Heart left ventricle (tissue), 16 donors: ENCODE measurements at regions not wholly inside any gene's neighbourhood (a gene's known extent, or its start where the extent isn't known, plus 50 kb on each side); places are given as distances from the start of the nearest gene placed in this dataset.
"Not testable (repeated sequence)": the region's sequence is repeated elsewhere in the genome, so short reads cannot be mapped to it uniquely, and the experiment has no call there.

Source experiments
- ATAC-seq, 4 donors: fragments of 200-7000 bp; cut with Tn5 transposase; one replicate each; pipeline ENCODE4 v1.9.1; 2020 to 2022; ENCODE audit warnings: moderate library complexity in 4 of 4, mild to moderate bottlenecking in 3 of 4, moderate number of reproducible peaks in 1 of 4
- DNase-seq, 5 donors: peaks; one replicate each; pipeline ENCODE4 v3.0.0-alpha.2; 2020
- H3K27ac ChIP-seq, 12 donors: fragments of 200-600 bp; sonication (generic) in 4 of 12; one replicate each; pipeline versions ENCODE4 v1.5.0 to v1.8.0; 2016 to 2022; ENCODE audit warnings: mild to moderate bottlenecking in 2 of 12
- H3K27me3 ChIP-seq, 9 donors: fragments of 200-600 bp; sonication (generic) in 2 of 9; one replicate each; pipeline versions ENCODE4 v1.5.1 to v1.8.0; 2016 to 2022; ENCODE audit warnings: mild to moderate bottlenecking in 3 of 9
- H3K36me3 ChIP-seq, 9 donors: fragments of 200-600 bp; sonication (generic) in 2 of 9; one replicate each; pipeline versions ENCODE4 v1.5.0 to v1.8.0; 2018 to 2022; ENCODE audit warnings: mild to moderate bottlenecking in 2 of 9
- H3K4me1 ChIP-seq, 12 donors: fragments of 200-600 bp; sonication (generic) in 4 of 12; one replicate each; pipeline versions ENCODE4 v1.5.0 to v1.8.0; 2016 to 2022; ENCODE audit warnings: mild to moderate bottlenecking in 3 of 12
- H3K4me3 ChIP-seq, 12 donors: fragments of 200-600 bp; sonication (generic) in 4 of 12; one replicate each; pipeline versions ENCODE4 v1.5.0 to v1.8.0; 2017 to 2022; ENCODE audit warnings: mild to moderate bottlenecking in 9 of 12, moderate library complexity in 4 of 12
- H3K9me3 ChIP-seq, 12 donors: fragments of 200-600 bp; sonication (generic) in 4 of 12; one replicate each; pipeline versions ENCODE4 v1.5.0 to v1.8.0; 2016 to 2022; ENCODE audit warnings: mild to moderate bottlenecking in 1 of 12
- POLR2A ChIP-seq, 2 donors: fragments of 450-650 bp; IDR thresholded peaks; one replicate each; pipeline ENCODE4 v1.6.1; 2017; ENCODE audit warnings: antibody characterized with exemption in 2 of 2, mild to moderate bottlenecking in 2 of 2, moderate library complexity in 2 of 2
- WGBS, 4 donors: extraction: QIAGEN DNeasy Blood & Tissue Kit in 2 of 4; methylation state at CpG; one replicate each; pipeline versions ENCODE4 v1.1.5 to v1.1.7; 2013 to 2018; 5-methylcytosine and 5-hydroxymethylcytosine counted together
- intact Hi-C, 10 donors: fragments of 100-400 bp; cut with DNase I; formaldehyde crosslinking; loops; one replicate each; pipeline versions ENCODE4 v1.11.1 to v1.14.2; 2022
- TF ChIP-seq, protein P1 (sequence below), 12 donors: fragments of 200-600 bp; sonication (generic) in 4 of 12; IDR thresholded peaks; one replicate each; pipeline versions ENCODE4 v1.5.0 to v1.8.0; 2018 to 2022; ENCODE audit warnings: antibody characterized with exemption in 12 of 12, mild to moderate bottlenecking in 5 of 12
- donor health status: ischemic (EF 13 %, LVEDD 7.1; RV severe dilation, severe dysfunction).
- donor health status: healthy with polysubstance abuse.
- donor health status: DM: no; HTN: yes; CAD: no.
- donor health status: DM: no; HTN: no; CAD: no.
- donor health status: ischemic (EF 25% LVEDD 6.9; RV normal size, moderate dysfunction).
- donor health status: ischemic (EF 25% LVEDD 5.7; RV mildly dilated, moderate dysfunction).
- donor health status: healthy.
- donor health status: DM: yes; HTN: yes; CAD: no.
- donor health status: ischemic (EF 35%, LVEDD 5.7; RV mildly dilated, moderate dysfunction).
- donor health status: nonischemic (EF 11% LVEDD 7.7; RV severe dilation, severe dysfunction).
- donor health status: DM: yes; HTN: yes; CAD: no.
- donor health status: PGD.
- donor health status: ischemic (EF 29% LVEDD 5.4; RV normal size, mild dysfunction).
- donor health status: nonischemic (EF 23%, LVEDD 6.1; RV moderate dilation, normal function).

DNA sequence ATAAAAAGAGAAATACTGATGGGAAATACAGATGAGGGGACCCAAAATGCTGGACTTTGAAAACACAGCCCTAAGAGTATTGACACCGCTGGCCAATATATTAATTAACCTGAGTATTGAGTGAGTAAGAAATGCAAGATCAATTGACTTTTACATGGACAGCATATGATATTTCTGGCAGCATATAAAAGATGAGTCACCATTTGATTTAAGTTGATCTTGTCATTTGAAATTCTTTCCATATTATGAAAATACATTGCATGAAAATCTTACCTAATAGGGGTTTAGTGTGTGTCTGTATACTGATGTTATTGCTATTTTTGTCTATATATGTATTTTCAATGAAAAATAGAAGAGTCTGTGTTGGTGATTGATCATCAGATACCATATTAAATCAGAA is 619.6 kb downstream of the KCTD12 start:
- intact Hi-C loops, result no loop called here
- H3K9me3 ChIP-seq, result peaks cover 0 to 7% (median 0%) of the 10 kb centered on the region in 12 donors
- TF ChIP-seq, protein P1, sequence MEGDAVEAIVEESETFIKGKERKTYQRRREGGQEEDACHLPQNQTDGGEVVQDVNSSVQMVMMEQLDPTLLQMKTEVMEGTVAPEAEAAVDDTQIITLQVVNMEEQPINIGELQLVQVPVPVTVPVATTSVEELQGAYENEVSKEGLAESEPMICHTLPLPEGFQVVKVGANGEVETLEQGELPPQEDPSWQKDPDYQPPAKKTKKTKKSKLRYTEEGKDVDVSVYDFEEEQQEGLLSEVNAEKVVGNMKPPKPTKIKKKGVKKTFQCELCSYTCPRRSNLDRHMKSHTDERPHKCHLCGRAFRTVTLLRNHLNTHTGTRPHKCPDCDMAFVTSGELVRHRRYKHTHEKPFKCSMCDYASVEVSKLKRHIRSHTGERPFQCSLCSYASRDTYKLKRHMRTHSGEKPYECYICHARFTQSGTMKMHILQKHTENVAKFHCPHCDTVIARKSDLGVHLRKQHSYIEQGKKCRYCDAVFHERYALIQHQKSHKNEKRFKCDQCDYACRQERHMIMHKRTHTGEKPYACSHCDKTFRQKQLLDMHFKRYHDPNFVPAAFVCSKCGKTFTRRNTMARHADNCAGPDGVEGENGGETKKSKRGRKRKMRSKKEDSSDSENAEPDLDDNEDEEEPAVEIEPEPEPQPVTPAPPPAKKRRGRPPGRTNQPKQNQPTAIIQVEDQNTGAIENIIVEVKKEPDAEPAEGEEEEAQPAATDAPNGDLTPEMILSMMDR (IDR thresholded peaks at IDR 0.05), result no peak
- no peak for TF ChIP-seq POLR2A (IDR thresholded peaks at IDR 0.05)
- H3K4me1 ChIP-seq, result no peaks in the 10 kb centered on the region
- H3K4me3 ChIP-seq, result no peak overlapping the region
- H3K36me3 ChIP-seq, result no peaks in the 10 kb centered on the region
- no peak for ATAC-seq
- DNase-seq, result no peak
- no peaks in the 10 kb centered on the region for H3K27me3 ChIP-seq
- WGBS, 4 donors, result 49 to 100% (median 98%) methylated on average over 1 of the region's 1 CpG
- no peak overlapping the region for H3K27ac ChIP-seq

DNA sequence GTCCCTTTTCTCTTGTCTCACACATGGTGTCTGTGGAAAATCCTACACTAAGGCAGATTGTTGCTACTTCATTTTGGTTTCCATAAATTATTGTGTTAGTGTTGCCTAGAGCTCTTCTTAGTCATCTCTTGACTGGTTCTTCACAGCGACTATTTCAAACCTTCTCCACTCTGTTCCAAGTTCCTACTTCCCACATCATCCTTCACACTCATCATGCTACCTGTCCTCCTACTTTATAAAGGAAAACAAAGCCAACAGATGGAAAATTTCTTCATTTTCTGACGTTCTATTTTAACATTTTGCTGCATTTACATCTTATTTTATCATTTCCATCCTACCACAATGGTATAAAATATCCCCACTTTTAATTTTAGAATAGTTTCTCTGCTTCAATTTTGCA is 614.1 kb downstream of the LMO7 start:
- Histone ChIP-seq H3K9me3 (no peaks in the 10 kb centered on the region), H3K27me3 (no peaks in the 10 kb centered on the region), H3K36me3 (no peaks in the 10 kb centered on the region), H3K27ac (no peak overlapping the region), H3K4me3 (no peak overlapping the region), H3K4me1 (no peaks in the 10 kb centered on the region)
- intact Hi-C loops, result no loop called here
- 63 to 70% (median 66%) methylated on average over 2 of the region's 2 CpGs for WGBS, 4 donors
- TF ChIP-seq, protein P1 (IDR thresholded peaks at IDR 0.05), result no peak
- no peak for TF ChIP-seq POLR2A (IDR thresholded peaks at IDR 0.05)
- ATAC-seq (no peak), DNase-seq (no peak)

DNA sequence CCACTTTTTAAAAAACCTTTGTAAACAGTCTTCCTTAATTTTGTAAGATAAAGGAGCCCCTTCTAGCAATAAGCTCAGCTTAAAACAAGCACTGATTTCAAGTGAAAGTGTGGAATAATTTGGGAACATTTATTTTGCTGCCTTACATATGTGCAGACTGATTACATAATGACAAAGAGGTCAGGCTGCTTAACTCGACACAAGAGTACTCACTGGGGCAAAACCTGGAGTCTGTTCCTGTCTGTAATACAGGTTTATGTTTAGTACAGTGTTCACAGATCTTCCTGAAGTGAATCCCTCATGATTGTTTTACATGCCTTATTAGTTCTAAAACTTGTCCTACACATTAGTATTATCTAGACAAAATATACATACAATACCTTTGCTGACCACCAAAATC is 609.8 kb downstream of the LMO7 start:
- Histone ChIP-seq H3K4me1 (no peaks in the 10 kb centered on the region), H3K36me3 (no peaks in the 10 kb centered on the region), H3K27ac (no peak overlapping the region), H3K9me3 (no peaks in the 10 kb centered on the region), H3K4me3 (no peak overlapping the region), H3K27me3 (no peaks in the 10 kb centered on the region)
- intact Hi-C loops, result no loop called here
- 10 to 30% (median 14%) methylated on average over 1 of the region's 1 CpG for WGBS, 4 donors
- peak in 1 of 4 donors; percentile 32 for ATAC-seq
- no peak for TF ChIP-seq POLR2A (IDR thresholded peaks at IDR 0.05)
- TF ChIP-seq, protein P1 (IDR thresholded peaks at IDR 0.05), result no peak
- no peak for DNase-seq

DNA sequence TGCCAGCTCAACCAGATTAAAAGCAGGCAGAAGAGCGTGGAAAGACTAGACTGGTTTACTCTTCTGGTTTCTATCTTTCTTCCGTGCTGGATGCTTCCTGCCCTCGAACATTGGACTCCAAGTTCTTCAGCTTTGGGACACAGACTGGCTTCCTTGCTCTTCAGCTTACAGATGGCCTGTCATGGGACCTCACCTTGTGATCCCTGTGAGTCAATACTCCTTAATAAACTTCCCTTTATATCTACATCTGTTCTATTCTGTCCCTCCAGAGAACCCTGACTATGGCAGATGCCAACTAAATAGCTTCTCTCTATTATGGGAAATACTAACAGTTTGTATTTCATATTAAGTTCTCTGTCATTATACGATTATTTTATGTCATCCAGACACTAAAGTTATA is 609.1 kb downstream of the LMO7 start:
- intact Hi-C loops, result no loop called here
- Histone ChIP-seq H3K27me3 (no peaks in the 10 kb centered on the region), H3K36me3 (no peaks in the 10 kb centered on the region), H3K4me1 (no peaks in the 10 kb centered on the region), H3K27ac (no peak overlapping the region), H3K9me3 (no peaks in the 10 kb centered on the region), H3K4me3 (no peak overlapping the region)
- DNase-seq (no peak), ATAC-seq (no peak)
- no peak for TF ChIP-seq POLR2A (IDR thresholded peaks at IDR 0.05)
- TF ChIP-seq, protein P1 (IDR thresholded peaks at IDR 0.05), result no peak
- WGBS, 4 donors, result 44 to 69% (median 51%) methylated on average over 4 of the region's 4 CpGs

DNA sequence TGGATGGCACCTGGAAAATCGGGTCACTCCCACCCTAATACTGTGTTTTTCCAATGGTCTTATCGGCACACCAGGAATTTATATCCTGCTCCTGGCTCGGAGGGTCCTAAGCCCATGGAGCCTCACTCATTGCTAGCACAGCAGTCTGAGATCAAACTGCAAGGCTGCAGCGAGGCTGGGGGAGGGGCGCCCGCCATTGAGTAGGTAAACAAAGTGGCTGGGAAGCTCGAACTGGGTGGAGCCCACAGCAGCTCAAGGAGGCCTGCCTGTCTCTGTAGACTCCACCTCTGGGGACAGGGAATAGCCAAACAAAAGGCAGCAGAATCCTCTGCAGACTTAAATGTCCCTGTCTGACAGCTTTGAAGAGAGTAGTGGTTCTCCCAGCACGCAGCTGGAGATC is 607.0 kb downstream of the LMO7 start:
- H3K9me3 ChIP-seq, DNase-seq, H3K36me3 ChIP-seq, H3K27me3 ChIP-seq, ATAC-seq, H3K4me1 ChIP-seq, H3K4me3 ChIP-seq, H3K27ac ChIP-seq, intact Hi-C loops: not testable (repeated sequence)
- 65 to 80% (median 76%) methylated on average over 6 to 8 of the region's 8 CpGs for WGBS, 4 donors
